SK-N-MC (cell line): ENCODE measurements at regions not wholly inside any gene's neighbourhood (a gene's known extent, or its start where the extent isn't known, plus 50 kb on each side); places are given as distances from the start of the nearest gene placed in this dataset.

Experiments used
- EZH2 ChIP-seq: fragments of 200-600 bp; sonication (generic); IDR thresholded peaks from one replicate; pipeline ENCODE4 v1.6.1; 2017; ENCODE audit warnings: antibody characterized with exemption
- FOXP2 ChIP-seq: optimal IDR thresholded peaks from 2 replicates; pipeline ENCODE3; 2011; ENCODE audit warnings: mild to moderate bottlenecking, moderate library complexity; ENCODE audit not compliant: insufficient read depth; ENCODE audit errors: extremely low read length, control extremely low read depth
- POLR2AphosphoS5 ChIP-seq: IDR thresholded peaks from 2 replicates; pipeline ENCODE4 v1.6.1; 2012; ENCODE audit warnings: mild to moderate bottlenecking, low read depth, low read length, borderline replicate concordance

GRCh38 chr18:28269750-28270149, 92.8 kb upstream of the CDH2 start:
- TF ChIP-seq POLR2AphosphoS5 (no peak), EZH2 (no peak), FOXP2 (no peak)
